ENCODE measurements at regions not wholly inside any gene's neighbourhood (a gene's known extent, or its start where the extent isn't known, plus 50 kb on each side); places are given as distances from the start of the nearest gene placed in this dataset.

- no peaks in the 10 kb centered on the region for H3K36me3 ChIP-seq
- DNase-seq: no peak
- H3K27ac ChIP-seq (replicated peaks): no peak overlapping the region
- TF ChIP-seq CTCF (IDR thresholded peaks at IDR 0.05; ENCODE audit: borderline replicate concordance): no peak
- H3K4me1 ChIP-seq: peaks cover 14% of the 10 kb centered on the region
- no peak overlapping the region for H3K4me3 ChIP-seq
- intact Hi-C loops (cut with micrococcal nuclease): no loop called here
- no peaks in the 10 kb centered on the region for H3K9me3 ChIP-seq (replicated peaks)
- no peaks in the 10 kb centered on the region for H3K27me3 ChIP-seq (ENCODE audit: low read depth)
These were observed 98.0 kb upstream of the BOC start for GRCh38 chr3:113113361-113113760.

GRCh38 chr3:113117511-113118234, 93.7 kb upstream of the BOC start:
- no peaks in the 10 kb centered on the region for H3K36me3 ChIP-seq
- H3K4me3 ChIP-seq: no peak overlapping the region
- intact Hi-C loops (cut with micrococcal nuclease): no loop called here
- TF ChIP-seq CTCF (IDR thresholded peaks at IDR 0.05; ENCODE audit: borderline replicate concordance): no peak
- H3K9me3 ChIP-seq (replicated peaks): no peaks in the 10 kb centered on the region
- DNase-seq: no peak
- peak overlapping the region; percentile 55 for H3K27ac ChIP-seq (replicated peaks)
- peaks cover 15% of the 10 kb centered on the region for H3K4me1 ChIP-seq
- no peaks in the 10 kb centered on the region for H3K27me3 ChIP-seq (ENCODE audit: low read depth)

GRCh38 chr3:113118336-113118735, 93.0 kb upstream of the BOC start:
- no peak for DNase-seq
- no peak for TF ChIP-seq CTCF (IDR thresholded peaks at IDR 0.05; ENCODE audit: borderline replicate concordance)
- intact Hi-C loops (cut with micrococcal nuclease): no loop called here
- Histone ChIP-seq H3K36me3 (no peaks in the 10 kb centered on the region), H3K27me3 (ENCODE audit: low read depth) (no peaks in the 10 kb centered on the region), H3K4me3 (no peak overlapping the region), H3K4me1 (peaks cover 15% of the 10 kb centered on the region), H3K27ac (replicated peaks) (peak overlapping the region; percentile 55), H3K9me3 (replicated peaks) (no peaks in the 10 kb centered on the region)

- H3K4me3 ChIP-seq: no peak overlapping the region
These were observed 87.0 kb upstream of the BOC start for GRCh38 chr3:113124256-113124830.

GRCh38 chr3:113125951-113126350, 85.4 kb upstream of the BOC start:
- intact Hi-C loops (cut with micrococcal nuclease): no loop called here
- Histone ChIP-seq H3K4me3 (no peak overlapping the region), H3K27ac (replicated peaks) (no peak overlapping the region), H3K27me3 (ENCODE audit: low read depth) (no peaks in the 10 kb centered on the region), H3K9me3 (replicated peaks) (no peaks in the 10 kb centered on the region), H3K4me1 (no peaks in the 10 kb centered on the region), H3K36me3 (no peaks in the 10 kb centered on the region)
- DNase-seq: no peak
- TF ChIP-seq CTCF (IDR thresholded peaks at IDR 0.05; ENCODE audit: borderline replicate concordance): no peak

More at GRCh38 chr3:113124256-113124830, 87.0 kb upstream of the BOC start:
- DNase-seq: no peak
- no peak for TF ChIP-seq CTCF (IDR thresholded peaks at IDR 0.05; ENCODE audit: borderline replicate concordance)
- Histone ChIP-seq H3K27ac (replicated peaks) (no peak overlapping the region), H3K9me3 (replicated peaks) (no peaks in the 10 kb centered on the region), H3K36me3 (no peaks in the 10 kb centered on the region), H3K27me3 (ENCODE audit: low read depth) (no peaks in the 10 kb centered on the region), H3K4me1 (no peaks in the 10 kb centered on the region)
- intact Hi-C loops (cut with micrococcal nuclease): no loop called here

Data from left ventricle myocardium inferior (tissue), 1 donor.